22Rv1 (cell line): ENCODE measurements at regions not wholly inside any gene's neighbourhood (a gene's known extent, or its start where the extent isn't known, plus 50 kb on each side); places are given as distances from the start of the nearest gene placed in this dataset.

Source experiments
- ZFX ChIP-seq: fragments of 450-650 bp; IDR thresholded peaks from 2 replicates; pipeline ENCODE4 v1.6.1; 2017; ENCODE audit warnings: antibody characterized with exemption, borderline replicate concordance
- TF ChIP-seq, protein P1 (sequence below): fragments of 450-650 bp; IDR thresholded peaks from 2 replicates; pipeline ENCODE4 v1.5.1; 2017; ENCODE audit warnings: mild to moderate bottlenecking

DNA sequence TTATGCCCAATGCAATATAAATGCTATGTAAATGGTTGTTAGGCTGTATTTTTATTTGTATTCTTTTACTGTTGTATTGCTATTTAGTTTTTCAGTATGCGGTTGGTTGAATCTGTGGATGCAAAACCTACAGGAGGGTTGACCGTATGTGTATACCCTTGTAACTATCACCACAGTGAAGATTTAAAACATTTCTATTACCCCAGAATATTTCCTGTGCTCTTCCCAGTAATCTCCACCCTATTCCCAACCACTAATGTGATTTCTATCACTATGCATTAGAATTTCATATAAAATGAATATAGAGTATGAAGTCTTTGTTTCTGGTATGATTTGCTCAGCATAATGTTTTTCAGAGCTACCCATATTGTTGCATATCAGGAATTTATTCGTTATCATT lies 705.0 kb downstream of the MECOM start:
- TF ChIP-seq, protein P1, sequence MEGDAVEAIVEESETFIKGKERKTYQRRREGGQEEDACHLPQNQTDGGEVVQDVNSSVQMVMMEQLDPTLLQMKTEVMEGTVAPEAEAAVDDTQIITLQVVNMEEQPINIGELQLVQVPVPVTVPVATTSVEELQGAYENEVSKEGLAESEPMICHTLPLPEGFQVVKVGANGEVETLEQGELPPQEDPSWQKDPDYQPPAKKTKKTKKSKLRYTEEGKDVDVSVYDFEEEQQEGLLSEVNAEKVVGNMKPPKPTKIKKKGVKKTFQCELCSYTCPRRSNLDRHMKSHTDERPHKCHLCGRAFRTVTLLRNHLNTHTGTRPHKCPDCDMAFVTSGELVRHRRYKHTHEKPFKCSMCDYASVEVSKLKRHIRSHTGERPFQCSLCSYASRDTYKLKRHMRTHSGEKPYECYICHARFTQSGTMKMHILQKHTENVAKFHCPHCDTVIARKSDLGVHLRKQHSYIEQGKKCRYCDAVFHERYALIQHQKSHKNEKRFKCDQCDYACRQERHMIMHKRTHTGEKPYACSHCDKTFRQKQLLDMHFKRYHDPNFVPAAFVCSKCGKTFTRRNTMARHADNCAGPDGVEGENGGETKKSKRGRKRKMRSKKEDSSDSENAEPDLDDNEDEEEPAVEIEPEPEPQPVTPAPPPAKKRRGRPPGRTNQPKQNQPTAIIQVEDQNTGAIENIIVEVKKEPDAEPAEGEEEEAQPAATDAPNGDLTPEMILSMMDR: no peak
- no peak for TF ChIP-seq ZFX
